GM12878 (cell line): ENCODE measurements at regions not wholly inside any gene's neighbourhood (a gene's known extent, or its start where the extent isn't known, plus 50 kb on each side); places are given as distances from the start of the nearest gene placed in this dataset.

Experiments used
- ATAC-seq: fragments of 200-7000 bp; cut with Tn5 transposase; 3 replicates; pipeline ENCODE4 v1.9.1; 2020; ENCODE audit warnings: mild to moderate bottlenecking, moderate library complexity
- BruUV-seq: library from RNA; stranded (reverse); fragments of 400-500 nt; replicated peaks from 2 replicates; lab custom pipeline; 2021; lab: Mats Ljungman, UMichigan
- CTCF ChIA-PET: fragments of 300-600 bp; sonication (Branson Sonifier 250); formaldehyde crosslinking; extraction: SDS; loops from one replicate; lab custom pipeline; 2021; ENCODE audit warnings: inconsistent platforms; lab: Yijun Ruan, JAX
- POLR2A ChIA-PET: fragments of 350-600 bp; formaldehyde crosslinking; extraction: SDS; loops from one replicate; lab custom pipeline; 2021; ENCODE audit warnings: inconsistent platforms; lab: Charles Lee
- RAD21 ChIA-PET: fragments of 300-600 bp; sonication (Branson Sonifier 250); formaldehyde crosslinking; loops from one replicate; lab custom pipeline; 2023; ENCODE audit warnings: antibody characterized with exemption; ENCODE audit not compliant: unreplicated experiment; lab: Charles Lee
- SMC1A ChIA-PET: fragments of 300-600 bp; sonication (Branson Sonifier 250); formaldehyde crosslinking; loops from one replicate; lab custom pipeline; 2023; ENCODE audit not compliant: unreplicated experiment, uncharacterized antibody; lab: Charles Lee
- DNase-seq: peaks from one replicate; pipeline ENCODE4 v3.0.0-alpha.2; 2011; ENCODE audit warnings: low read depth, low spot score
- FAIRE-seq: peaks from 3 replicates; lab custom pipeline; 2011; peaks lifted over from hg19 to GRCh38; lab: Jason Lieb, UNC
- H2AFZ ChIP-seq: 2 replicates; pipeline ENCODE4 v1.6.0; 2011; ENCODE audit warnings: low read depth, low read length, control low read depth; ENCODE audit not compliant: control insufficient read depth
- H3K27ac ChIP-seq: 2 replicates; pipeline ENCODE4 v1.5.1; 2011; ENCODE audit warnings: control low read depth; ENCODE audit not compliant: control insufficient read depth, insufficient read depth
- H3K27me3 ChIP-seq, 2 experiments: replicated peaks in 1 of 2; 2 replicates each; pipeline versions ENCODE4 v1.6.0 to v1.6.1; 2011; ENCODE audit warnings: low read length in 1 of 2; ENCODE audit not compliant: control insufficient read depth in 2 of 2, insufficient read depth in 2 of 2
- H3K36me3 ChIP-seq, 2 experiments: 2 replicates each; pipeline ENCODE4 v1.5.1; 2011; ENCODE audit warnings: low read length in 1 of 2; ENCODE audit not compliant: control insufficient read depth in 2 of 2, insufficient read depth in 2 of 2
- H3K4me1 ChIP-seq: 2 replicates; pipeline ENCODE4 v1.6.1; 2011; ENCODE audit warnings: mild to moderate bottlenecking, low read length, moderate library complexity, mixed read lengths; ENCODE audit not compliant: control insufficient read depth, insufficient read depth
- H3K4me2 ChIP-seq: 2 replicates; pipeline ENCODE4 v1.6.0; 2011; ENCODE audit warnings: control low read depth; ENCODE audit not compliant: control insufficient read depth, insufficient read depth
- H3K4me3 ChIP-seq: fragments of 200-600 bp; sonication (generic); 2 replicates; pipeline ENCODE4 v1.5.1; 2016
- H3K79me2 ChIP-seq: 2 replicates; pipeline ENCODE4 v1.6.0; 2011; ENCODE audit warnings: low read length; ENCODE audit not compliant: control insufficient read depth, insufficient read depth
- H3K9ac ChIP-seq: 2 replicates; pipeline ENCODE4 v1.8.0; 2011; ENCODE audit warnings: low read length, control low read depth, mixed read lengths; ENCODE audit not compliant: control insufficient read depth, insufficient read depth
- H3K9me3 ChIP-seq: replicated peaks from 3 replicates; pipeline ENCODE4 v1.5.1; 2011; ENCODE audit warnings: mild to moderate bottlenecking, low read length; ENCODE audit not compliant: control insufficient read depth, insufficient read depth
- H4K20me1 ChIP-seq: 2 replicates; pipeline ENCODE4 v1.6.0; 2011; ENCODE audit not compliant: control insufficient read depth, insufficient read depth
- BACH1 ChIP-seq: fragments of 450-650 bp; IDR thresholded peaks from 2 replicates; pipeline ENCODE4 v1.6.1; 2017; ENCODE audit warnings: mild to moderate bottlenecking, borderline replicate concordance
- HDAC6 ChIP-seq: fragments of 200-600 bp; sonication (generic); IDR thresholded peaks from one replicate; pipeline ENCODE4 v1.8.0; 2017; ENCODE audit warnings: antibody characterized with exemption; ENCODE audit not compliant: unreplicated experiment
- NFYA ChIP-seq: IDR thresholded peaks from 2 replicates; pipeline ENCODE4 v1.6.1; 2011; ENCODE audit warnings: low read depth, mild to moderate bottlenecking, low read length, improper control_type of control experiment, borderline replicate concordance
- RUNX3 ChIP-seq: IDR thresholded peaks from 2 replicates; pipeline ENCODE4 v1.6.1; 2012; ENCODE audit warnings: low read length, inconsistent platforms
- ZZZ3 ChIP-seq: IDR thresholded peaks from 2 replicates; pipeline ENCODE4 v1.6.1; 2011; ENCODE audit warnings: low read depth; ENCODE audit not compliant: control insufficient read depth, insufficient read length
- WGBS: methylation state at CpG from one replicate; pipeline ENCODE4 v1.1.6; 2016; ENCODE audit warnings: low lambda C conversion rate; ENCODE audit not compliant: insufficient replicate concordance, insufficient coverage; ENCODE audit errors: missing lambda C conversion rate; 5-methylcytosine and 5-hydroxymethylcytosine counted together
- in situ Hi-C: fragments of 300-500 bp; cut with MboI; formaldehyde crosslinking; loops from 9 replicates; pipeline ENCODE4 v1.14.3; 2018; ENCODE audit warnings: mixed read lengths
- intact Hi-C: fragments of 100-400 bp; cut with micrococcal nuclease; formaldehyde crosslinking; loops from one replicate; pipeline ENCODE4 v1.14.2; 2022; ENCODE audit not compliant: unreplicated experiment
- TF ChIP-seq, protein P1 (sequence below): fragments of 450-650 bp; IDR thresholded peaks from 2 replicates; pipeline ENCODE4 v1.6.1; 2018; ENCODE audit warnings: borderline replicate concordance, mild to moderate bottlenecking; ENCODE audit not compliant: partially characterized antibody

DNA sequence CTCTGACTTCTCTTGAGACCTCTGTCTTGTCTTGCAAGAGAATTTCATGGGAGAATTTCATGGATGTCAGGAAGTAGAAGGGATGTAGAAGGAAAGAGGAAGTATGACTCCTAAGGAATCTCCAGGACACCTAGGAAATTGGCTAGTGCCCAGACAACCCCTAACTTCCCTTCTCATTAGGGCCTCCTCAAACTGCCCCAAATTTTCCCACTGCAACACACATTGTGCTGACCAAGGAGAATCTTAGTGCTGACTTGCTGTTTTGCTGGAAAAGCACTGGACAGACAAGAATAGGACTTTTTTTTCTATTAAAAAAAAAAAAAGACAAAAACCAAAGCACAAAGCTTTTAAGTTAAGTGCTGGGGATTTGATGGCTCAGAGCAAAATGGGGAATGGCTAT, 236.1 kb upstream of the CADM1 start (continued):
- no peak for TF ChIP-seq BACH1
- no peak for TF ChIP-seq NFYA
- TF ChIP-seq, protein P1, sequence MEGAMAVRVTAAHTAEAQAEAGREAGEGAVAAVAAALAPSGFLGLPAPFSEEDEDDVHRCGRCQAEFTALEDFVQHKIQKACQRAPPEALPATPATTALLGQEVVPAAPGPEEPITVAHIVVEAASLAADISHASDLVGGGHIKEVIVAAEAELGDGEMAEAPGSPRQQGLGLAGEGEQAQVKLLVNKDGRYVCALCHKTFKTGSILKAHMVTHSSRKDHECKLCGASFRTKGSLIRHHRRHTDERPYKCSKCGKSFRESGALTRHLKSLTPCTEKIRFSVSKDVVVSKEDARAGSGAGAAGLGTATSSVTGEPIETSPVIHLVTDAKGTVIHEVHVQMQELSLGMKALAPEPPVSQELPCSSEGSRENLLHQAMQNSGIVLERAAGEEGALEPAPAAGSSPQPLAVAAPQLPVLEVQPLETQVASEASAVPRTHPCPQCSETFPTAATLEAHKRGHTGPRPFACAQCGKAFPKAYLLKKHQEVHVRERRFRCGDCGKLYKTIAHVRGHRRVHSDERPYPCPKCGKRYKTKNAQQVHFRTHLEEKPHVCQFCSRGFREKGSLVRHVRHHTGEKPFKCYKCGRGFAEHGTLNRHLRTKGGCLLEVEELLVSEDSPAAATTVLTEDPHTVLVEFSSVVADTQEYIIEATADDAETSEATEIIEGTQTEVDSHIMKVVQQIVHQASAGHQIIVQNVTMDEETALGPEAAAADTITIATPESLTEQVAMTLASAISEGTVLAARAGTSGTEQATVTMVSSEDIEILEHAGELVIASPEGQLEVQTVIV, result no peak
- TF ChIP-seq ZZZ3, result no peak

DNA sequence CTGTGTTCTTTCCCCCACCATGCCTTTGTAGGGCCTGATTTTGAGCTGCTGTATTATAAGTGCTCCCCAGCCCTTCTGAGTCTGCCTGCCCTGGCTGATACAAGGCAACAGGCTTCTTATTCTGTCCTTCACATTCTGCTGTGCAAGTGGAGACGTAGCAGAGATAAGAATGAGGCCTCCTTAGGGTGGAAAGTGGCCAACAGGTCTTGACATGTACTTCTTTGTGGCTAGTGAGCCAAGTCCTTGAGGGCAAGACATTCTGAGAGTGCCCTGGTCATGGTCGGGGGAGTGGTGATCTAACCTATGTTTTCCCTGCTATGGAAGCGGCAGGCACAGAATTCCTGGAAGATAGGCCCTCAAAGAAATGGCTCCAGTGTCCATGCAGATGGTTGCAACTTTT, 235.7 kb upstream of the CADM1 start:
- H3K27me3 ChIP-seq, result peaks cover 0 to 2% of the 10 kb centered on the region in 2 experiments; a peak in 1 of 4 replicates
- H4K20me1 ChIP-seq, result no peaks in the 10 kb centered on the region
- FAIRE-seq (no peak), ATAC-seq (no peak)
- no TSS peak for BruUV-seq
- intact Hi-C loops, result no loop called here
- no peak overlapping the region for H3K4me3 ChIP-seq
- no peak overlapping the region for H3K27ac ChIP-seq
- CTCF ChIA-PET, result no interaction called here
- no peak overlapping the region for H2AFZ ChIP-seq
- no peak overlapping the region for H3K4me2 ChIP-seq
- POLR2A ChIA-PET, result no interaction called here
- TF ChIP-seq RUNX3, result no peak
- no peak for TF ChIP-seq HDAC6
- TF ChIP-seq, all 136 proteins: peak for 0
- SMC1A ChIA-PET, result no interaction called here
- H3K9me3 ChIP-seq, result no peaks in the 10 kb centered on the region; the same call in 2 of the 3 replicates
- DNase-seq, result no peak
- H3K4me1 ChIP-seq, result no peaks in the 10 kb centered on the region
- no peaks in the 10 kb centered on the region for H3K79me2 ChIP-seq
- H3K9ac ChIP-seq, result no peak overlapping the region
- 0% methylated on average over 3 of the region's 3 CpGs for WGBS
- in situ Hi-C loops, result no loop called here
- no peaks in the 10 kb centered on the region for H3K36me3 ChIP-seq
- RAD21 ChIA-PET, result no interaction called here
